ENCODE measurements at regions not wholly inside any gene's neighbourhood (a gene's known extent, or its start where the extent isn't known, plus 50 kb on each side); places are given as distances from the start of the nearest gene placed in this dataset.
"Not testable (repeated sequence)": the region's sequence is repeated elsewhere in the genome, so short reads cannot be mapped to it uniquely, and the experiment has no call there.

DNA sequence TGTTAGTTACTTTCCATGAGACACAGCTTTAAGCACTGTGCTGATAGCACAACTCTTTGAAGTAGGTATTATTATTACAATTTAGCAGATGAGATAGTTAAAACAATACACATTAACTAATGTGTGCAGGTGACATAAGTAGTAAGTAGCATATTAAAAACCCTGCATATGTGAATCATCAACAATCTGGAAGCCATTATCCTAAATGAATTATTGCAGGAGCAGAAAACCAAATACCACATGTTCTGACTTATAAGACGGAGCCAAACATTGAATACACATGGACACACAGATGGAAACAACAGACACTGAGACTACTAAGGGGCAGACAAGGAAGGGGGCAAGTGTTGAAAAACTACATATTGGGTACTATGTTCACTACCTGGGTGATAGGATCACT lies 300.3 kb upstream of the GULP1 start:
- no peak for DNase-seq (ENCODE audit: low read depth)

- no peak for DNase-seq (ENCODE audit: low read depth)
Observed at GRCh38 chr2:187994464-187995331, 297.0 kb upstream of the GULP1 start.

GRCh38 chr2:187995556-187995955 lies 296.1 kb upstream of the GULP1 start:
- DNase-seq (ENCODE audit: low read depth): no peak

DNA sequence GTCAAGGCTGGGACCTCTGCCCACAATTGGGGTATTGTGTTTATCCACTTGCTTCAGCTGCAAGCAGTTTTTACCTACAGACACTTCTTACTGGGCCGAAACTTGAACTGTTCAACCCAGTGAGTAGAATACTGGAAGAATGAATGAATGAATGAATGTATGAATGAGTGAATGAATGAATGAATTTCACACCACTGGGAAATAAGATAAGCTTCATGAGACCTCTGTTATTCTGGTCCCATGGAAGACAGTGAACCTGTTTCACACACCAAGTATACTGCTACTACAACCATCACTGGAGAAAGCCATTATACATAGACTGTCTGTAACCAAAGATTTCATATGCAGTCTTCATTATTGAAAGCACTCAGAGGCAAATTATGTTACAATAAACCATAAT lies 295.0 kb upstream of the GULP1 start:
- no peak for DNase-seq (ENCODE audit: low read depth)

- no peak for DNase-seq (ENCODE audit: low read depth)
Observed at GRCh38 chr2:188000189-188000588, 291.5 kb upstream of the GULP1 start.

- no peak for DNase-seq (ENCODE audit: low read depth)
Observed at GRCh38 chr2:188003800-188004199, 287.9 kb upstream of the GULP1 start.

DNA sequence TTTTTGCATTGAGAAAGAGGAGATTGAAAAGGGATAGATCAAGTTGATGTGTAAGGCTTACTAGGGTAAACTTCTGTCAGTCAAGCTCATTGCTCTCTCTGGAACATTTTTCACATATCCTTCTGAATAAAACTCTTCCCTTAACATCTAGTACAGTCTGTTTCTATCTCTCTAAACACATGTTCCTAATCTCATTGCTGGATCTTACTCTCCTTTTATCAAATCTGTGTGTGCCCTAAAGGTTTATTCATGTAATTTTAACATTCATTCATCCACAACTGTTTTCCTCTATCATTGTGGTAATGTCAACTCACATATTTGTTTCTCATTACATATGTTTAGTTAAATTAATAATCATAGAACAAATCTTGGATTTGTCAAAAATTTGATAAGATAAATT lies 277.9 kb upstream of the GULP1 start:
- no peak for DNase-seq (ENCODE audit: low read depth)

- no peak for DNase-seq (ENCODE audit: low read depth)
Observed at GRCh38 chr2:188016917-188017316, 274.8 kb upstream of the GULP1 start.

GRCh38 chr2:188022389-188022788 lies 269.3 kb upstream of the GULP1 start:
- DNase-seq (ENCODE audit: low read depth): no peak

DNA sequence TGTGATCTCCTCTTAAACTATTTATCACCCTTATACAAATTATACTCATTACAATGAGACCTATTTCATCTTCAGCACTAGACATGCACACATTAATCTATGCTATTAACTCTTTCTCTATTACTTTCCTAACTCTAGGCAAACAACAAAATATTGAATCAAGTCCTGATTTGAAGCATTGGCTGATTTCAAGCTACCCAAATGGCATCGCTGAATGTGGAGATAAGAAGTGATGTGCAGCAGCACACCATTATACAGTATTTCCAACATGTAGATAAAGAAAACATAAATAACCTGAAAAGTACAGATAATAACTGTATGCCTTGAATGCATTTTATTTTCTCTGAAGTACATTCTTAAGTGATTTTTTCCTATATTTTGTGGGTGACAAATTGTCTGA lies 268.6 kb upstream of the GULP1 start:
- DNase-seq (ENCODE audit: low read depth): no peak

- no peak for DNase-seq (ENCODE audit: low read depth)
Observed at GRCh38 chr2:188024811-188025210, 266.9 kb upstream of the GULP1 start.

DNA sequence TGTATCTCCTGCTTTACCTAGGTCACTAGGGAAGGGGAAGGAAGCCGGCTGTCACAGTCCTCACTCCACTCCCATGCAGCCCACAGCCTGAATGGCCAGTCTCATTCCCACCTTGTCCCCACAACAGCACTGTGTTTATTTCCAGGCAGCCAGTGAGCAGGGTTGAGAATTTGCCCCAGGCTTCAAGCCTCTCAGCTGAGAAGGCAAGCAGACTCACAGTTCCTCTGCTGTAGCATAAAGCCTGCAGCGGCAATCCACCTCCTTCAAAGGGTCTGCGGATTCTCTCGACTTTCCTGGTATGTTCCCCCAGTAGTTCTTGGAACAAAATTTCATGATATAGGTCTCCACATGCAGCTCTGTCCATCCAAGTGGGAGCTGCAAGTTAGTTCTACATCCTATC lies 262.9 kb upstream of the GULP1 start:
- no peak for DNase-seq (ENCODE audit: low read depth)

GRCh38 chr2:188032306-188032705 lies 259.4 kb upstream of the GULP1 start:
- DNase-seq (ENCODE audit: low read depth): no peak

DNA sequence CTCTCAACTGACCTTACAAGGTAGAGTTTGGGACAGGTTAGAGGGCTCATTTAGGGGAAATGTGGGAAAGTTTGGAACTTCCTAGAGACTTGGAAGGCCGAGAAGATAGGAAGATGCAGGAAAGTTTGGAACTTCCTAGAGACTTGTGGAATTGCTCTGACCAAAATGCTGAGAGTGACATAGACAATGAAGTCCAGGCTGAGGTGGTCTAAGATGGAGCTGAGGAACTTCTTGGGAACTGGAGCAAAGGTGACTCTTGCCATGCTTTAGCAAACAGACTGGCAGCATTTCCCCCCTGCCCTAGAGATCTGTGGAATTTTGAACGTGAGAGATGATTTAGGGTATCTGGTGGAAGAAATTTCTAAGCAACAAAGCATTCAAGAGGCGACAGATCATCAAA lies 258.9 kb upstream of the GULP1 start:
- no peak for DNase-seq (ENCODE audit: low read depth)

DNA sequence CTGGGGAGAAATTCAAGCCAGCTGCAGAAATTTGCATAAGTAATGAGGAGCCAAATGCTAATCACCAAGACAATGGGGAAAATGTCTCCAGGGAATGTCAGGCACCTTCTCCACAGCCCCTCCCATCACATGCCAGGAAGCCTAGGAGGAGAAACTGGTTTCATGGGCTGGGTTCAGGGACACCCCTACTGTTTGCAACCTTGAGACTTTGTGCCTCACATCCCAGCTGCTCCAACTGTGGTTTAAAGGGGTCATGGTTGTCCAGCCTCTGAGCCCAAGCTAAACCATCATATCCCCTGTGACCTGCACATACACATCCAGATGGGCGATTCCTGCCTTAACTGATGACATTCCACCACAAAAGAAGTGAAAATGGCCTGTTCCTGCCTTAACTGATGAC lies 258.4 kb upstream of the GULP1 start:
- DNase-seq (ENCODE audit: low read depth): not testable (repeated sequence)

- DNase-seq (ENCODE audit: low read depth): not testable (repeated sequence)
Observed at GRCh38 chr2:188034102-188034501, 257.6 kb upstream of the GULP1 start.

DNA sequence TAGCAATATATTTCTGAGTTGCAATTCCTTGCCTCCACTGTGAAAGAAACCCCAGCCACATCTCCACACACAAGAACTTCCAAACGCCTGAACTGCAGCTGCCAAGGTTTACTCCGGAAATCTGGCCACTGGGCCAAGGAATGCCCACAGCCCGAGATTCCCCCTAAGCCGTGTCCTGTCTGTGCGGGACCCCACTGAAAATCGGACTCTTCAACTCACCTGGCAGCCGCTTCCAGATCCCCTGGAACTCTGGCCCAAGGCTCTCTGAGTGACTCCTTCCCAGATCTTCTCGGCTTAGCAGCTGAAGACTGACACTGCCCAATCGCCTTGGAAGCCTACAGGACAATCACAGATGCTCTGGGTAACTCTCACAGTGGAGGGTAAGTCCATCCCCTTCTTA lies 256.3 kb upstream of the GULP1 start:
- not testable (repeated sequence) for DNase-seq (ENCODE audit: low read depth)

DNA sequence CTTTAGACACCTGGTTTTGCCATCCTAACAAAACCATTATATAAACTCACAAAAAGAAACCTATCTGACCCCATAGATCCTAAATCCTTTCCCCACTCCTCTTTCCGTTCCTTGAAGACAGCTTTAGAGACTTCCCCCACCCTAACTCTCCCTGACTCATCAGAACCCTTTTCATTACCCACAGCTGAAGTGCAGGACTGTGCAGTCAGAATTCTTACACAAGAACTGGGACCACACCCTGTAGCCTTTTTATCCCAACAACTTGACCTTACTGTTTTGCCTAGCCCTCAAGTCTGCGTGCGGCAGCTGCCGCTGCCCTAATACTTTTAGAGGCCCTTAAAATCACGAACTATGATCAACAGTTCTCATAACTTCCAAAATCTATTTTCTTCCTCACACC lies 254.9 kb upstream of the GULP1 start:
- not testable (repeated sequence) for DNase-seq (ENCODE audit: low read depth)

- DNase-seq (ENCODE audit: low read depth): no peak
Observed at GRCh38 chr2:188039307-188039706, 252.4 kb upstream of the GULP1 start.

DNA sequence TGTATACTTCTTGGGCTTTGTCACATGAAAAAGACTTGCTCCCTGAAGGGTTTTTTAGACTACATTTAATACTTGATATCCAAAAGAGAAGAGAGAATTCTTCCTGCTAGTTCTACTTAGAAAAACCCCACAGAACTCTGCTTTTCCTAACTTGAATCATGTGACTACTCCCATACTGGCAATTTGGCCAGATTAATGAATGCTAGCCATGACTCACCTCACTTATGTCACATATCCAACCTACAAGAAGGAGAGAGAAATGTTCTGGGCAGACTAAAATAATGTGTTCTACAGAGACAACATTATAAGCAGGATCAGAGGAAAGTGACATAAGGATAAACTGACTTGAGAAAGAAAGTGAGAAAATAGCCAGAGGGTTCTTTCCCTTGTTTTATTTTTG lies 249.3 kb upstream of the GULP1 start:
- DNase-seq (ENCODE audit: low read depth): no peak

- DNase-seq (ENCODE audit: low read depth): no peak
Observed at GRCh38 chr2:188045016-188045415, 246.7 kb upstream of the GULP1 start.

DNA sequence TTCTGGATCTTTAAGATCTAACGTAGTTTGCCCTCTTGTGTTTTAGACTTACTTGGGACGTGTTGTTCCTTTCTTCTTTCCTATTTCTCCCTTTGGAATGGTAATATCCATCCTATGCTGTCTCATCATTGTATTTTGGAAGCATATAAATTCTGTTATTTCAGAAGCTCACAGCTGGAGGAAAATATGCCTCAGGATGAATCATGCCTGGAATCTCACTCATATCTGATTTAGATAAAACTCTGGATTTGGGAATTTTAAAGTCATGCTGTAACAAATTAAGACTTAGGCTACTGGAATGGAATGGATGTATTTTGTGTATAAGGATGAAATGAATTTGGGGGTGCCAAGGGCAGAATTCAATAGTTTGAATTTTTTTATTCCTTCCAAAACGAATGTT lies 245.2 kb upstream of the GULP1 start:
- no peak for DNase-seq (ENCODE audit: low read depth)

GRCh38 chr2:188047735-188048134 lies 243.9 kb upstream of the GULP1 start:
- no peak for DNase-seq (ENCODE audit: low read depth)

DNA sequence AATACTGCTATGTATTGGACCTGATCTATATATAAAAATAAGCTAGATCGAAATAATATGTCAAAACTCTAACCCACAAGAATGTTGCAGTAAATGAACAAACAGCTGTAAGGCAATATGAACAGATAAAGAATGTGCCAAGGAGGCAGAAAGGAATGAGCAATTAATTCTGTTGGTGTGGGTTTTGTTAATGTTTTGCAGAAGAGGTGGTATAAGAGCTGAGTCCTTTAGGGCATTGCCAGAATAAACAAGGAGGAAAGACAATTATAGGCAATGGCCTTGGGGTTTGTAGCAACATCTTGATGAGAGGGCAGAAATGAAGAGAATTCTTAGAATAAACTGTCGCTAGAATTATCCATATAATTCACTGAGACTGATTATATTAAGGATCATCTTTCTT lies 240.9 kb upstream of the GULP1 start:
- DNase-seq (ENCODE audit: low read depth): peak; percentile 35

All from GM04503 (cell line).